ENCODE measurements at regions not wholly inside any gene's neighbourhood (a gene's known extent, or its start where the extent isn't known, plus 50 kb on each side); places are given as distances from the start of the nearest gene placed in this dataset.
"Not testable (repeated sequence)": the region's sequence is repeated elsewhere in the genome, so short reads cannot be mapped to it uniquely, and the experiment has no call there.

DNA sequence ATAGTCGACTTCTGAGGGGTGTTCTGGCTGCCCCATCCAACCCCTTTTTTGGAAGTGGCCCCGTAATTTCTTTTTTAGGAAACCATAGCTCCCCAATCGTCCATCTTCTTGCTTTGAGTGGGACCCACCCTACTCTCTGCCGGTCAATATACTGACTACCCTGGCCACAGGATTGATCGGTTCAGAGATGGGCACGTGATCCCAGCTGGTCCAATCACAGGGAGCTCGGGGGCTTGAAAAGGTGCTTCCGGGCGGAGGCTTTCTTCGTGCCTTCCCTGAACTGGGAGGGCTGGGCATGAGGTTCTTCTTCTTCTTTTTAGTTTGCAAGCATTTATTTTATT, 78.7 kb upstream of the SH3PXD2B start:
- Histone ChIP-seq H3K36me3 (ENCODE audit: control insufficient read depth, insufficient read depth, low read length) (no peaks in the 10 kb centered on the region), H3K4me3 (ENCODE audit: low read depth, low read length) (no peak overlapping the region), H3K27me3 (ENCODE audit: control insufficient read depth, insufficient read depth, low read length) (peaks cover 16% of the 10 kb centered on the region)
- ChIA-PET POLR2A (no interaction called here), CTCF (interaction anchor here (0.8 to 1.0 kb wide), 2 partner anchors 54 to 81 kb away, joined by 3 read pairs; no protein-coding TSS in a partner anchor)
- no peak for DNase-seq (ENCODE audit: low read depth)
- TF ChIP-seq, protein P1, sequence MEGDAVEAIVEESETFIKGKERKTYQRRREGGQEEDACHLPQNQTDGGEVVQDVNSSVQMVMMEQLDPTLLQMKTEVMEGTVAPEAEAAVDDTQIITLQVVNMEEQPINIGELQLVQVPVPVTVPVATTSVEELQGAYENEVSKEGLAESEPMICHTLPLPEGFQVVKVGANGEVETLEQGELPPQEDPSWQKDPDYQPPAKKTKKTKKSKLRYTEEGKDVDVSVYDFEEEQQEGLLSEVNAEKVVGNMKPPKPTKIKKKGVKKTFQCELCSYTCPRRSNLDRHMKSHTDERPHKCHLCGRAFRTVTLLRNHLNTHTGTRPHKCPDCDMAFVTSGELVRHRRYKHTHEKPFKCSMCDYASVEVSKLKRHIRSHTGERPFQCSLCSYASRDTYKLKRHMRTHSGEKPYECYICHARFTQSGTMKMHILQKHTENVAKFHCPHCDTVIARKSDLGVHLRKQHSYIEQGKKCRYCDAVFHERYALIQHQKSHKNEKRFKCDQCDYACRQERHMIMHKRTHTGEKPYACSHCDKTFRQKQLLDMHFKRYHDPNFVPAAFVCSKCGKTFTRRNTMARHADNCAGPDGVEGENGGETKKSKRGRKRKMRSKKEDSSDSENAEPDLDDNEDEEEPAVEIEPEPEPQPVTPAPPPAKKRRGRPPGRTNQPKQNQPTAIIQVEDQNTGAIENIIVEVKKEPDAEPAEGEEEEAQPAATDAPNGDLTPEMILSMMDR (IDR thresholded peaks at IDR 0.05; ENCODE audit: insufficient read depth, low read depth, low read length): no peak

DNA sequence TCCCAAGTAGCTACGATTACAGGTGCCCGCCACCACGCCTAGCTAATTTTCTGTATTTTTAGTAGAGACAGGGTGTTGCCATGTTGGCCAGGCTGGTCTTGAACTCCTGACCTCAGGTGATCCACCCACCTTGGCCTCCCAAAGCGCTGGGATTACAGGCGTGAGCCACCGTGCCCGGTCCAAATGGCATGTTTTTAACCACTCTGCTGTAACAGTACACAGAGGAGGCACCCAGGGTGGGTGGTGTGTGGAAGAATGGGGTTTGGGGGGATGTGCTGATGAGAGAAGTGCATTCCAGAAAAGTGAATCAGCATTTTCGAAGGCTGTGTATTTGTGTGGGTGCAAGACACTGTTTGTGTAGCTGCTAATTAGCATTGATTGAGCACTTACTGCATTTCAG, 78.1 kb upstream of the SH3PXD2B start:
- H3K4me3 ChIP-seq (ENCODE audit: low read depth, low read length); H3K36me3 ChIP-seq (ENCODE audit: control insufficient read depth, insufficient read depth, low read length); DNase-seq (ENCODE audit: low read depth); POLR2A ChIA-PET: not testable (repeated sequence)
- CTCF ChIA-PET: interaction anchor here (0.6 to 1.0 kb wide), 3 partner anchors 53 to 127 kb away, joined by 3 to 4 read pairs (median 3); no protein-coding TSS in a partner anchor
- peaks cover 17% of the 10 kb centered on the region for H3K27me3 ChIP-seq (ENCODE audit: control insufficient read depth, insufficient read depth, low read length)

DNA sequence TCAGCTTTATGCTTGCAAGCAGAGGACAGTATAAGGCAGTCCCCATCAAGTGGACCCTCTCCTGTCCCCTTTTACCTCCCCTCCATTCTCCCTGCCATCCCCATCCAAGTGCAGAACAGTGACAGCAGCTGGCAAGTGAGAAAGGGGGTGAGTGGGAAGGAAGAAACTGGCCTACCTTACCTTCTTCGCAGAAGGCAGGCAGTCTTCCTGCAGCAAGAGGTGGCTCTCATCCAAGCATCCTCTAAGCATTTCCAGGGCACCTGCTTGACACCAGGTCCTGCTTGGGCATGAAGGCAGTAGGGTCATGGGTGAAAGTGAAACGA, 77.3 kb upstream of the SH3PXD2B start:
- POLR2A ChIA-PET: no interaction called here
- CTCF ChIA-PET: interaction anchor here (0.6 to 0.8 kb wide), 3 partner anchors 10 to 179 kb away, joined by 3 to 4 read pairs (median 3); no protein-coding TSS in a partner anchor
- peaks cover 19% of the 10 kb centered on the region for H3K27me3 ChIP-seq (ENCODE audit: control insufficient read depth, insufficient read depth, low read length)
- DNase-seq (ENCODE audit: low read depth): no peak
- no peak overlapping the region for H3K4me3 ChIP-seq (ENCODE audit: low read depth, low read length)
- no peaks in the 10 kb centered on the region for H3K36me3 ChIP-seq (ENCODE audit: control insufficient read depth, insufficient read depth, low read length)
- TF ChIP-seq, protein P1 (IDR thresholded peaks at IDR 0.05; ENCODE audit: insufficient read depth, low read depth, low read length): no peak

DNA sequence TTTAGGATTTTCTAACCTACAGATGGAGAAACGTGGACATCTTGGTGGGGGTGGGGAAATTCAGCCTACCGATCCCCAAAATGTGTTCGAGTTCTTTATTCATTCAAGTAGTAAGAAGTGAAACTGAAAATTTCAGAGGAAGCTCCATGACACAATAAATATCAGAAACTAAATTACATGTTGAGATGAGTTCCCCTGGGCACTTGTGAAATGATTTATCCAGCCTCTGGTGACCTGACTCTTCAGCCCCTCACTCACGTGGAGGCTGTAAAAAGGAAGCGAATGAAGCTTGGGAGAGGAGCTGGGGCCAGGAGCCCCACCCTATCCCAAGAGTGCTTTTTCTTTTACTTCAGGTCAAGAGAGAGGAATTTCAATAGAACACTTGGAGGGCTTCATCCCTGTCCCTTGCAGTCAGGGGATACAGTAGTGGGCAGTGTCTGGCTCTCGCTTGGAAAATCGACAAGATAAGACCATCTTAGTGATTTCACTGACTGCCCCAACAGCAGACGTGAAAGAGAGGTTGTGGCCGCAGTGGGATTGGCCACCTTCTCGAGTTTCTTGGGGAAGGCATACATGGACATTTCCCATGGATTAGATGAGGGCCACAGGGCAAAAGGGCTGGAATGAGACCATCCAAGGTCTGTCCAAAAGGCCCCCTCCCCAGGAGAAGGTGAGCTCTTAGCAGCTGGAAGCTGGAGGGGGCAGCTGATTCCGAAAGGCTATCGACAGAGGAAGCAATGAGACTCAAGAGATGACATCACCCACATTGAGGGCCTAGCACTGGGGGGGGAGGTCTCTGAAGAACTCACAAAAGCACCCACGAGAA, 76.8 kb upstream of the SH3PXD2B start:
- Histone ChIP-seq H3K36me3 (ENCODE audit: control insufficient read depth, insufficient read depth, low read length) (no peaks in the 10 kb centered on the region), H3K4me3 (ENCODE audit: low read depth, low read length) (no peak overlapping the region), H3K27me3 (ENCODE audit: control insufficient read depth, insufficient read depth, low read length) (peaks cover 19% of the 10 kb centered on the region)
- CTCF ChIA-PET: interaction anchor here (0.6 to 0.8 kb wide), 2 partner anchors 10 to 166 kb away, joined by 3 read pairs; no protein-coding TSS in a partner anchor
- DNase-seq (ENCODE audit: low read depth): no peak
- POLR2A ChIA-PET: no interaction called here
- TF ChIP-seq, protein P1 (IDR thresholded peaks at IDR 0.05; ENCODE audit: insufficient read depth, low read depth, low read length): no peak

DNA sequence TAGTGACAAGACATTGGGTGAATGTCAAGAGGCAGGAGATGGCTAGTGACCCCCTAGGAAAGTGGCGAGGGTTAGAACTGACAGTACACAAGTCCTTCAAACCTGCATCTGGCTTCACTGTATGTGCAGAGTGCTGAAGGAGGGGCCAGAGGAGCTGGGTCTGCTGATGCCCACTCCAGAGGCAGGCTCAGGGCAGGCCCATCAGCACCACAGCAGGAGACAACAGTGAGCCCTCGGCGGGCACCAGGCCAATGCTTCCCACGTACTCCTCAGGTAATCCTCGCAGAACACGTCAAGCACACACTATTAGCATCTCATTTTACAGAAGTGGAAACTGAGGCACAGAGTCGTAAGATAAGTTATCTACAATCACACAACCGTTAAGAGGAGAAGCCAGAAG, 76.1 kb upstream of the SH3PXD2B start:
- TF ChIP-seq, protein P1 (IDR thresholded peaks at IDR 0.05; ENCODE audit: insufficient read depth, low read depth, low read length): no peak
- POLR2A ChIA-PET: no interaction called here
- no peak for DNase-seq (ENCODE audit: low read depth)

DNA sequence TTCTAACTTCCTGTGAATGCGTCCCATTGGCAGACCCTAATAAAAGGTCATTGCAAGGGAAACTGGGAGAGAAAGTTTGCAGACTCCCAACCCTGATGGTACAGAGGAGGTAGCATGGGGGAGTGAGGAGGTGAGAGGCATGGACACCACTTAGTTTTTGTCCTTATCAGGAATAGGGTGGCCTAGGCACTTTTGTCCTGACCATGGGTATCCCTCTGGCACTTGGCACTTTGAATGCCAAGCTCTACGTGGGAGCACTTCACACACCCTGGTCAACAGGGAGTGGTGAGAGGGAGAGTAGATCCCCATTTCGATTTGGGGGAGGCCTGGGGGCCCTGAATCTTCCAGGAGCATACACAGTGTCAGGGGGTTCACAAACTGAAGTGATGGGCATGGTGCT, 75.6 kb upstream of the SH3PXD2B start:
- DNase-seq (ENCODE audit: low read depth): no peak
- POLR2A ChIA-PET: no interaction called here
- Histone ChIP-seq H3K27me3 (ENCODE audit: control insufficient read depth, insufficient read depth, low read length) (peaks cover 21% of the 10 kb centered on the region), H3K4me3 (ENCODE audit: low read depth, low read length) (no peak overlapping the region), H3K36me3 (ENCODE audit: control insufficient read depth, insufficient read depth, low read length) (no peaks in the 10 kb centered on the region)
- TF ChIP-seq, protein P1 (IDR thresholded peaks at IDR 0.05; ENCODE audit: insufficient read depth, low read depth, low read length): no peak
- CTCF ChIA-PET: no interaction called here

More for the DNA sequence above, 76.1 kb upstream of the SH3PXD2B start:
- Histone ChIP-seq H3K27me3 (ENCODE audit: control insufficient read depth, insufficient read depth, low read length) (peaks cover 19% of the 10 kb centered on the region), H3K36me3 (ENCODE audit: control insufficient read depth, insufficient read depth, low read length) (no peaks in the 10 kb centered on the region), H3K4me3 (ENCODE audit: low read depth, low read length) (no peak overlapping the region)
- CTCF ChIA-PET: no interaction called here

All from BJ (cell line).